ENCODE measurements at regions not wholly inside any gene's neighbourhood (a gene's known extent, or its start where the extent isn't known, plus 50 kb on each side); places are given as distances from the start of the nearest gene placed in this dataset.

DNA sequence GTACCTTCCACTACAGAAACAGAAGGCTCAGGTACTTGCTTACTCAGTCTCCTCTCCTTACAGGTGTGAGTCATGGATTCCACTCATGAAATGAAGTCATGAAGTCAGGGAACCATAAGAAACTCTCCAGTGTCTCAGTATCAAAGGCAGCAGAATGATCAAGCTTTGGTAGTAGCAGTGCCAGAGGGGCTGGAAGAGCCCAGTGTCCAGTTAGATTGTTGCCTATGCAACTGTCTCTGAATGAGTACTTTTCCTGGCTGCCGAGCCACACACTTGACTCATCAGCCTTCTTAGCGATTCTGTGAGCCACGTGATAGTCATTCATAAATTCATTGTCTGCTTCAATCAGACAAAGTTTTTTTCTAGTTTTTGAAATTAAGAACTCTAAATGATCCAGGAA, 52.2 kb upstream of the DTNBP1 start:
- DNase-seq = no peak

DNA sequence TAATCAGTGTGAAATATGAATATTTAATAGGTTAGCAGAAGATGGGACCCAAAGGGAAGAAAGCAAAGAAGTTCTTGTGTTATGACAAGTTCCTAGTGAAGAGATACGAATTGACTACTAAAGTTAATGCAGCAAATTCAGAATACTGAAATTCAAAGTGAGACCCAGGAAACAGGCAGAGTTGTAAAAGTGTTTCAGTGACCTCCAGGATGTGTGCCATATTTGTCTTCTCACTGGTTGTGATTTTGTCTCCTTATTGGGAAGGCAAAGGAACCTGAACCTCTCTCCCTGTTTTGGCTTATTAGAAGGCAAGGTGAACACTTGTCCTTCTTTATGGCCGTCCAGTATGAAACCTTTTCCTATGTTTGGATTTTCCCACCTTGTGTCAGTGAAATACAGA, 51.8 kb upstream of the DTNBP1 start:
- DNase-seq = no peak

- no peak for DNase-seq
Observed at GRCh38 chr6:15713325-15713724, 50.5 kb upstream of the DTNBP1 start.

DNA sequence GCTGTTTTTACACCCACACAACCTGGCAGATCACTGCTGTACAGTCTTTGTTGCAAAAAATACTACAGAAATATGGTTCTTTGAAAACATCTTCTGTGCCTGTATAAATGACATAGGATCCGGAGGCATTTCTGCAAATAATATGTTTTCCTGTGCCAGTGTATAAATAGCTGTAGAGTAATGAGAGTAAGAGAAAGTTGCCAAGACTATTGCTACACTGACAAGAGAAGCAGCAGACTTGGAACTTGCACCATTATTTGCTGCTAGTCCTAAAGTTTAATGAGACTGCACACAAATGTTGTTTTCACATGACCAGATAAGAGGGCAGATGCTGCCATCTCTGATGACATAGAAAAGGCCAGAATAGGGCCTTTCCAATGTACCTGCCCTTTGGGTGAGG, 50.0 kb upstream of the DTNBP1 start:
- DNase-seq = no peak
